Tibial artery (tissue), 4 donors: ENCODE measurements at regions not wholly inside any gene's neighbourhood (a gene's known extent, or its start where the extent isn't known, plus 50 kb on each side); places are given as distances from the start of the nearest gene placed in this dataset.

Source experiments
- DNase-seq, 2 donors: peaks; one replicate each; pipeline ENCODE4 v3.0.0-alpha.2; 2019
- H3K27ac ChIP-seq, 2 donors: fragments of 200-600 bp; sonication (generic) in 1 of 2; 1 replicate in 1 of 2; 2 replicates in 1 of 2; pipeline ENCODE4 v1.5.1; 2018 to 2019; ENCODE audit warnings: mild to moderate bottlenecking in 1 of 2
- H3K27me3 ChIP-seq, 2 donors: fragments of 200-600 bp; sonication (generic) in 1 of 2; one replicate each; pipeline versions ENCODE4 v1.5.1 to v1.6.0; 2016 to 2019
- H3K36me3 ChIP-seq, 3 donors: fragments of 200-600 bp; sonication (generic) in 2 of 3; one replicate each; pipeline ENCODE4 v1.5.1; 2016 to 2019; ENCODE audit warnings: mild to moderate bottlenecking in 2 of 3
- H3K4me1 ChIP-seq, 4 donors: fragments of 200-600 bp; sonication (generic) in 2 of 4; 1 replicate in 3 of 4; 2 replicates in 1 of 4; pipeline ENCODE4 v1.5.1; 2016 to 2019
- H3K4me3 ChIP-seq, 2 donors: fragments of 200-600 bp; sonication (generic) in 1 of 2; 1 replicate in 1 of 2; 2 replicates in 1 of 2; pipeline ENCODE4 v1.5.1; 2018 to 2019; ENCODE audit warnings: mild to moderate bottlenecking in 2 of 2
- H3K9me3 ChIP-seq, 3 donors: fragments of 200-600 bp; sonication (generic) in 1 of 3; one replicate each; pipeline ENCODE4 v1.5.1; 2016 to 2019
- intact Hi-C: fragments of 100-400 bp; cut with DNase I; formaldehyde crosslinking; loops from one replicate; pipeline ENCODE4 v1.15.0; 2023; ENCODE audit warnings: low total_unique reads
- TF ChIP-seq, protein P1 (sequence below), 2 experiments: fragments of 200-600 bp in 1 of 2; fragments of 450-650 bp in 1 of 2; IDR thresholded peaks; one replicate each; pipeline ENCODE4 v1.5.1; 2017 to 2019; ENCODE audit warnings: antibody characterized with exemption in 2 of 2, mild to moderate bottlenecking in 1 of 2, moderate library complexity in 1 of 2

DNA sequence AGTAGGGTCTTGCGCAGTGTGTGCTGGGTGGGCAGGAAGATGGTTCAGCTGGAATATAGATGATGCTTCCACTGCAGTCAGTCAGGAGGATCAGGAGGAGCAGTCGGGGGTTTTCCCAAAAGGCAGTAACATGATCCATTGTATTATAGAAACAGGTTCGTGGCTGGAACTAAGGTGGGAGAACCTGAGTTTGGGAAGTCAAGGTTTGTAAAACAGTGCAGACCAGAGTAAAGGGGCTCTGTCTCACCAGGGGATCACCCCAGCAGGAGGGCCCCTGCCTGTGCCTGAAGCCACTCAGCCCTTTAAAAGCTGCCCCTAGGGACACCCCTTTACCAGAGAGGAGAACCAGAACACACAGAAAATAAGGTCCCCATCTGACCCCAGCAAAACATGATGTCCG, 213.4 kb downstream of the AUH start:
- Histone ChIP-seq H3K9me3 (peaks cover 0 to 7% (median 0%) of the 10 kb centered on the region in 3 donors), H3K27ac (no peak overlapping the region), H3K36me3 (no peaks in the 10 kb centered on the region), H3K4me3 (no peak overlapping the region), H3K4me1 (no peaks in the 10 kb centered on the region), H3K27me3 (no peaks in the 10 kb centered on the region)
- DNase-seq: no peak
- TF ChIP-seq, protein P1, sequence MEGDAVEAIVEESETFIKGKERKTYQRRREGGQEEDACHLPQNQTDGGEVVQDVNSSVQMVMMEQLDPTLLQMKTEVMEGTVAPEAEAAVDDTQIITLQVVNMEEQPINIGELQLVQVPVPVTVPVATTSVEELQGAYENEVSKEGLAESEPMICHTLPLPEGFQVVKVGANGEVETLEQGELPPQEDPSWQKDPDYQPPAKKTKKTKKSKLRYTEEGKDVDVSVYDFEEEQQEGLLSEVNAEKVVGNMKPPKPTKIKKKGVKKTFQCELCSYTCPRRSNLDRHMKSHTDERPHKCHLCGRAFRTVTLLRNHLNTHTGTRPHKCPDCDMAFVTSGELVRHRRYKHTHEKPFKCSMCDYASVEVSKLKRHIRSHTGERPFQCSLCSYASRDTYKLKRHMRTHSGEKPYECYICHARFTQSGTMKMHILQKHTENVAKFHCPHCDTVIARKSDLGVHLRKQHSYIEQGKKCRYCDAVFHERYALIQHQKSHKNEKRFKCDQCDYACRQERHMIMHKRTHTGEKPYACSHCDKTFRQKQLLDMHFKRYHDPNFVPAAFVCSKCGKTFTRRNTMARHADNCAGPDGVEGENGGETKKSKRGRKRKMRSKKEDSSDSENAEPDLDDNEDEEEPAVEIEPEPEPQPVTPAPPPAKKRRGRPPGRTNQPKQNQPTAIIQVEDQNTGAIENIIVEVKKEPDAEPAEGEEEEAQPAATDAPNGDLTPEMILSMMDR (IDR thresholded peaks at IDR 0.05): no peak
- intact Hi-C loops: no loop called here

DNA sequence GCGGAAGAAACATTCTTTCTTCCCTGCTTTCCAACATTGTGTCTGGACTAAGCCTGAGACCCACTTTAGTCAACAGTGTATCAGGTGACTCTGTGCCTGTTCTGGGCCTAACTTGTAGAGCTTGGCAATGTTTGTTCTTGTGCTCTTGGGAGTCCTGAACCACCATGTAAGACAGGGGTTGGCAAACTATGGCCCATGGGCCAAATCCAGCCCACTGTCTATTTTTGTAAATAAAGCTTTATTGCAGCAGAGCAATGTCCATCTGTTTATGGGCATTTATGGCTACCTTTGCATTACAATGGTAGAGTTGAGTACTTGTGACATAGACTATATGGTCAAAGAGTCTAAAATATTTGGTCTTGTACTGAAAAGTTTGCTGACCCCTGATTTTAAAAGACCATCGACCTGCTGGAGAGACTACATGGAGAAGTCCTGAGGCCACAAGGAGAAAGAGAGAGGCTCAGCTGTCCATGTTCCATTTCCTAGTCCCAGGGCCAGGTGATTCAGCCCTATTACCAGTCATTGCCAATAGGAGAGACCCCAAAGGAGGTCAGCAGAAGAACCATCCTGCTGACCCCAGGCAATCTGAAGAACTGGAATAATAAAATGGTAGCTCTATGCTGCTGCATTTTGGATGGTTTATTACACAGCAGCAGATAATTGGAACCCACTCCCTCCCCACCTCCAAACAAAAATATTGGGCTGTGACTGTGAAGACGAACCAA, 211.3 kb downstream of the AUH start:
- no peak for DNase-seq
- Histone ChIP-seq H3K27ac (no peak overlapping the region), H3K4me1 (no peaks in the 10 kb centered on the region), H3K36me3 (no peaks in the 10 kb centered on the region), H3K27me3 (no peaks in the 10 kb centered on the region), H3K4me3 (no peak overlapping the region), H3K9me3 (peaks cover 0 to 11% (median 0%) of the 10 kb centered on the region in 3 donors)
- TF ChIP-seq, protein P1 (IDR thresholded peaks at IDR 0.05): no peak
- intact Hi-C loops: no loop called here

DNA sequence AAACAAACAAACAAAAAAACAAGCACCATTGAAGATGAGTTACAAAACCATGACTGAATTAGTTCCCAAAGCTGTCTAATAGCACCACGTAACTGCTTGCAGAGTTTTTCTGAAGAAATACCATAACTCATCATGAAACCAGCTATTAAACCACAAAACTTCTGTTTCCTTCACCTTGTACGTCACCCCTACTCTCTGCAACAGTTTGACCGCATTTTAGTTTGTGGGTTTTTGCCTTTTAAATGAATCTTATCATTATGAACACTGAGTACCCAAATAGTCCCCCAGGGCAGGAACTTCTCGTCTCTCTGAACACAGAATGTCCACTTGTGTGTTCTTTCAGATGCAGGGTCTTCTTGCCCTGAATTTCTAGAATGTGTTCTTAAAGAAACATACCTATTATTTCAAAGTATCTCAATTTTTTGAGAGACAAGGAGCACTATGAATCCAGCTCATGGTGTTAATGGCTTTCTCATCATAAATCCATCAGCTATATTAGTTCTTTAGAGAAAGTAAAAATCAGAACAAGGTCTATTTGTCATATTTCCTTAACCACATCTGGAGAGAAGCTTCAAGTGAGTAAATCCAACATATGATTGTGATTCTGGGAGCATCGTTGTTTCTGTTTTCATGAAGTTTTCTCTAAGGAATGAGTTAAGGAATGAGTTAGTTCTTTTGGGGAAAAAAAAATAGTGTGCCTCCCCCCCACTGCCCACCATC, 210.6 kb downstream of the AUH start:
- Histone ChIP-seq H3K27ac (no peak overlapping the region), H3K4me3 (no peak overlapping the region)

DNA sequence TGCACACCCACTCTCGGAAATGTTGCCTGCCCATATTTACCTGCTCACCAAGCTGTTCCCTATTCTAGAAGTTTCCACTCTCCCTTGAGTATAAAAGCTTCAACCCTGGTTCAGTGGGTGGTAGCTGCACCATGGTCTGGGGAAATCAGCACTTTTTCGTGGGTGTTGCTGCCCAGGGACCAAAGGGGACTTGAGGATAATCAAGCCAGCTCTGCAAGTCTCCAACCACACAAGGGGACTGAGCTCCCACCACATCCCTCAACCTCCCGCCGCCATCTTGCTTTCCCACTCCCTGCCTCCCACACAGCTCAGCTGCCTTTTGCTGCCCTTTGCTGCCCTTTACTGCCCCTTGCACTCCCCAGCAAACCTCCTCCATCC, 210.0 kb downstream of the AUH start:
- H3K4me3 ChIP-seq: no peak overlapping the region
- no peaks in the 10 kb centered on the region for H3K4me1 ChIP-seq
- H3K9me3 ChIP-seq: peaks cover 0 to 11% (median 0%) of the 10 kb centered on the region in 3 donors
- H3K27ac ChIP-seq: no peak overlapping the region
- no peak for DNase-seq
- intact Hi-C loops: no loop called here
- TF ChIP-seq, protein P1 (IDR thresholded peaks at IDR 0.05): no peak
- no peaks in the 10 kb centered on the region for H3K36me3 ChIP-seq
- no peaks in the 10 kb centered on the region for H3K27me3 ChIP-seq

More for the DNA sequence above, 210.6 kb downstream of the AUH start:
- H3K27me3 ChIP-seq: no peaks in the 10 kb centered on the region
- no peak for DNase-seq
- H3K9me3 ChIP-seq: peaks cover 0 to 11% (median 0%) of the 10 kb centered on the region in 3 donors
- no peaks in the 10 kb centered on the region for H3K4me1 ChIP-seq
- intact Hi-C loops: no loop called here
- TF ChIP-seq, protein P1 (IDR thresholded peaks at IDR 0.05): no peak
- no peaks in the 10 kb centered on the region for H3K36me3 ChIP-seq

DNA sequence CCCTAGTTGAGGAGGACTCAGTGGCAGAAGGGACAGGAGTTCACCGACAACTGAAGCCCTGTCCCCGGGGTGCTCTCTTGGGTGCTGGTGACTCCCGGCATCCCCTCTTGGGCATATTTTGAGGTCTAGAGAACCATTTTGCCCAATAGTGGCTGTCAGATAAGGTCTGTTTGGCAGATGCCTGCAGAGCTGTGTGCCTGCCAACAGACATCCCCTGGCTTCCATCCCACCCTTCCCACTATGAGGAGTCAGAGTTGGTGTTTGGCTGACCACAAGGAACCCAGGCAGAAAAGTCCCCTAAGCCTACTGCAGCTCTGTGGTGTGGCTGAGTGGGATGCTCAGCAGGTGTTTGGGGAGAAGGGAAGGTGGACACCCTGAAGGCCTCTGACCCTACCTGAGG, 207.0 kb downstream of the AUH start:
- TF ChIP-seq, protein P1 (IDR thresholded peaks at IDR 0.05): no peak
- H3K4me3 ChIP-seq: no peak overlapping the region
- H3K27ac ChIP-seq: no peak overlapping the region
- H3K9me3 ChIP-seq: peaks cover 0 to 11% (median 0%) of the 10 kb centered on the region in 3 donors
- no peaks in the 10 kb centered on the region for H3K27me3 ChIP-seq
- intact Hi-C loops: no loop called here
- DNase-seq: no peak
- peaks cover 0 to under 1% (median 0%) of the 10 kb centered on the region in 4 donors for H3K4me1 ChIP-seq
- no peaks in the 10 kb centered on the region for H3K36me3 ChIP-seq
